CD4-positive, alpha-beta T cell treated with Interferon alpha-2 for 1 hour (primary cell): ENCODE measurements at regions not wholly inside any gene's neighbourhood (a gene's known extent, or its start where the extent isn't known, plus 50 kb on each side); places are given as distances from the start of the nearest gene placed in this dataset.
"Not testable (repeated sequence)": the region's sequence is repeated elsewhere in the genome, so short reads cannot be mapped to it uniquely, and the experiment has no call there.

Experiments
- DNase-seq, 2 donors: peaks; one replicate each; pipeline ENCODE4 v3.0.0-alpha.2; 2020 to 2022

- not testable (repeated sequence) for DNase-seq
Measured at GRCh38 chr4:170682087-170682486, 592.3 kb upstream of the AADAT start.

GRCh38 chr4:170675568-170676262 lies 586.0 kb upstream of the AADAT start:
- no peak for DNase-seq

GRCh38 chr4:170674176-170674575 lies 584.4 kb upstream of the AADAT start:
- DNase-seq: no peak

- no peak for DNase-seq
Measured at GRCh38 chr4:170672381-170672965, 582.7 kb upstream of the AADAT start.

- no peak for DNase-seq
Measured at GRCh38 chr4:170671171-170671570, 581.4 kb upstream of the AADAT start.

- DNase-seq: no peak
Measured at GRCh38 chr4:170667814-170668213, 578.1 kb upstream of the AADAT start.

- DNase-seq: no peak
Measured at GRCh38 chr4:170666909-170667308, 577.2 kb upstream of the AADAT start.

- DNase-seq: no peak
Measured at GRCh38 chr4:170662250-170662649, 572.5 kb upstream of the AADAT start.

- no peak for DNase-seq
Measured at GRCh38 chr4:170657761-170658160, 568.0 kb upstream of the AADAT start.

GRCh38 chr4:170656506-170656905 lies 566.8 kb upstream of the AADAT start:
- no peak for DNase-seq

GRCh38 chr4:170652571-170652970 lies 562.8 kb upstream of the AADAT start:
- DNase-seq: no peak

- DNase-seq: no peak
Measured at GRCh38 chr4:170651786-170652185, 562.0 kb upstream of the AADAT start.

- no peak for DNase-seq
Measured at GRCh38 chr4:170627418-170627817, 537.7 kb upstream of the AADAT start.

- no peak for DNase-seq
Measured at GRCh38 chr4:170623899-170624298, 534.1 kb upstream of the AADAT start.

- DNase-seq: no peak
Measured at GRCh38 chr4:170610434-170610833, 520.7 kb upstream of the AADAT start.

GRCh38 chr4:170599894-170600293 lies 510.1 kb upstream of the AADAT start:
- no peak for DNase-seq

- no peak for DNase-seq
Measured at GRCh38 chr4:170591076-170591475, 501.3 kb upstream of the AADAT start.

- no peak for DNase-seq
Measured at GRCh38 chr4:170589597-170590191, 499.9 kb upstream of the AADAT start.

- DNase-seq: no peak
Measured at GRCh38 chr4:170581969-170582368, 492.2 kb upstream of the AADAT start.

- no peak for DNase-seq
Measured at GRCh38 chr4:170581322-170581721, 491.6 kb upstream of the AADAT start.

- DNase-seq: no peak
Measured at GRCh38 chr4:170580651-170581050, 490.9 kb upstream of the AADAT start.

GRCh38 chr4:170538821-170539473 lies 449.2 kb upstream of the AADAT start:
- DNase-seq: no peak

GRCh38 chr4:170529748-170530722 lies 440.3 kb upstream of the AADAT start:
- no peak for DNase-seq
